ENCODE measurements at regions not wholly inside any gene's neighbourhood (a gene's known extent, or its start where the extent isn't known, plus 50 kb on each side); places are given as distances from the start of the nearest gene placed in this dataset.

DNA sequence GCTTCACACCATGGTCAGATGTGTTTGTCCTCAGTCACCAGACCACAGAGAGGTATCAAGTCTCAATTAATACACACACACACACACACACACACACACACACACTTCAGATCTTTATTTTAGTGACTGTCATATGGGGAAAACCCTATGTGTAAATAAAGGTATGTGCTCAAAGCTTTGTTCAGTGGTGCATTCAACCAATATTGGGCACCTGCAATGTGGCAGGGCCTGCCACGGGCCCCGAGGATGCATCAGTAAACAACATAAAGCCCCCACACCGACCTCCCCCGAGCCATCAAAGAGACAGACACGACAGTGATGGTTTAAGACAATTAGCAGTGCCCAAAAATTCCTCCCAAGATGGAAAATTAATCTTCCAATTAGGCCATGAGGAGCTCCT is 51.6 kb downstream of the SHANK2 start:
- TF ChIP-seq, protein P1, sequence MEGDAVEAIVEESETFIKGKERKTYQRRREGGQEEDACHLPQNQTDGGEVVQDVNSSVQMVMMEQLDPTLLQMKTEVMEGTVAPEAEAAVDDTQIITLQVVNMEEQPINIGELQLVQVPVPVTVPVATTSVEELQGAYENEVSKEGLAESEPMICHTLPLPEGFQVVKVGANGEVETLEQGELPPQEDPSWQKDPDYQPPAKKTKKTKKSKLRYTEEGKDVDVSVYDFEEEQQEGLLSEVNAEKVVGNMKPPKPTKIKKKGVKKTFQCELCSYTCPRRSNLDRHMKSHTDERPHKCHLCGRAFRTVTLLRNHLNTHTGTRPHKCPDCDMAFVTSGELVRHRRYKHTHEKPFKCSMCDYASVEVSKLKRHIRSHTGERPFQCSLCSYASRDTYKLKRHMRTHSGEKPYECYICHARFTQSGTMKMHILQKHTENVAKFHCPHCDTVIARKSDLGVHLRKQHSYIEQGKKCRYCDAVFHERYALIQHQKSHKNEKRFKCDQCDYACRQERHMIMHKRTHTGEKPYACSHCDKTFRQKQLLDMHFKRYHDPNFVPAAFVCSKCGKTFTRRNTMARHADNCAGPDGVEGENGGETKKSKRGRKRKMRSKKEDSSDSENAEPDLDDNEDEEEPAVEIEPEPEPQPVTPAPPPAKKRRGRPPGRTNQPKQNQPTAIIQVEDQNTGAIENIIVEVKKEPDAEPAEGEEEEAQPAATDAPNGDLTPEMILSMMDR (IDR thresholded peaks at IDR 0.05; ENCODE audit: insufficient read depth, low read length, poor library complexity, severe bottlenecking) = no peak
- TF ChIP-seq EZH2phosphoT487 (conservative IDR thresholded peaks at IDR 0.05; ENCODE audit: low read length) = no peak
